ENCODE measurements at regions not wholly inside any gene's neighbourhood (a gene's known extent, or its start where the extent isn't known, plus 50 kb on each side); places are given as distances from the start of the nearest gene placed in this dataset.

GRCh38 chr4:34851411-34851810, 1392.9 kb downstream of the ARAP2 start:
- Histone ChIP-seq H3K27me3 (ENCODE audit: control insufficient read depth, insufficient read depth, low read length) (no peaks in the 10 kb centered on the region), H3K4me3 (ENCODE audit: low read depth, low read length) (no peak overlapping the region), H3K36me3 (ENCODE audit: control insufficient read depth, insufficient read depth, low read length) (no peaks in the 10 kb centered on the region)
- no peak for TF ChIP-seq CTCF (IDR thresholded peaks at IDR 0.05; ENCODE audit: insufficient read depth, low read length, poor library complexity, severe bottlenecking)
- no peak for DNase-seq (ENCODE audit: low read depth)

- no peak overlapping the region for H3K4me3 ChIP-seq (ENCODE audit: low read depth, low read length)
- no peaks in the 10 kb centered on the region for H3K27me3 ChIP-seq (ENCODE audit: control insufficient read depth, insufficient read depth, low read length)
- no peaks in the 10 kb centered on the region for H3K36me3 ChIP-seq (ENCODE audit: control insufficient read depth, insufficient read depth, low read length)
- no peak for DNase-seq (ENCODE audit: low read depth)
- TF ChIP-seq CTCF (IDR thresholded peaks at IDR 0.05; ENCODE audit: insufficient read depth, low read length, poor library complexity, severe bottlenecking): no peak
These were observed 1389.9 kb downstream of the ARAP2 start for GRCh38 chr4:34854451-34854850.

- no peak for DNase-seq (ENCODE audit: low read depth)
- TF ChIP-seq CTCF (IDR thresholded peaks at IDR 0.05; ENCODE audit: insufficient read depth, low read length, poor library complexity, severe bottlenecking): no peak
- no peaks in the 10 kb centered on the region for H3K27me3 ChIP-seq (ENCODE audit: control insufficient read depth, insufficient read depth, low read length)
- no peaks in the 10 kb centered on the region for H3K36me3 ChIP-seq (ENCODE audit: control insufficient read depth, insufficient read depth, low read length)
- no peak overlapping the region for H3K4me3 ChIP-seq (ENCODE audit: low read depth, low read length)
These were observed 1382.6 kb downstream of the ARAP2 start for GRCh38 chr4:34861666-34862065.

GRCh38 chr4:34878961-34879360, 1365.4 kb downstream of the ARAP2 start:
- Histone ChIP-seq H3K4me3 (ENCODE audit: low read depth, low read length) (no peak overlapping the region), H3K27me3 (ENCODE audit: control insufficient read depth, insufficient read depth, low read length) (no peaks in the 10 kb centered on the region), H3K36me3 (ENCODE audit: control insufficient read depth, insufficient read depth, low read length) (no peaks in the 10 kb centered on the region)
- no peak for DNase-seq (ENCODE audit: low read depth)
- no peak for TF ChIP-seq CTCF (IDR thresholded peaks at IDR 0.05; ENCODE audit: insufficient read depth, low read length, poor library complexity, severe bottlenecking)

- no peaks in the 10 kb centered on the region for H3K36me3 ChIP-seq (ENCODE audit: control insufficient read depth, insufficient read depth, low read length)
- H3K27me3 ChIP-seq (ENCODE audit: control insufficient read depth, insufficient read depth, low read length): no peaks in the 10 kb centered on the region
- no peak overlapping the region for H3K4me3 ChIP-seq (ENCODE audit: low read depth, low read length)
- no peak for DNase-seq (ENCODE audit: low read depth)
- TF ChIP-seq CTCF (IDR thresholded peaks at IDR 0.05; ENCODE audit: insufficient read depth, low read length, poor library complexity, severe bottlenecking): no peak
These were observed 1364.1 kb downstream of the ARAP2 start for GRCh38 chr4:34880246-34880645.

- H3K27me3 ChIP-seq (ENCODE audit: control insufficient read depth, insufficient read depth, low read length): no peaks in the 10 kb centered on the region
- no peak for DNase-seq (ENCODE audit: low read depth)
- no peak overlapping the region for H3K4me3 ChIP-seq (ENCODE audit: low read depth, low read length)
- TF ChIP-seq CTCF (IDR thresholded peaks at IDR 0.05; ENCODE audit: insufficient read depth, low read length, poor library complexity, severe bottlenecking): no peak
- H3K36me3 ChIP-seq (ENCODE audit: control insufficient read depth, insufficient read depth, low read length): no peaks in the 10 kb centered on the region
These were observed 1352.4 kb downstream of the ARAP2 start for GRCh38 chr4:34891892-34892291.

Data from kidney epithelial cell (primary cell).